A673 (cell line): ENCODE measurements at regions not wholly inside any gene's neighbourhood (a gene's known extent, or its start where the extent isn't known, plus 50 kb on each side); places are given as distances from the start of the nearest gene placed in this dataset.

Experiments
- BruUV-seq: library from RNA; stranded (reverse); fragments of 400-500 nt; replicated peaks from 2 replicates; lab custom pipeline; 2021; lab: Mats Ljungman, UMichigan
- CTCF ChIA-PET: fragments of 300-600 bp; sonication (Branson Sonifier 250); formaldehyde crosslinking; loops from one replicate; lab custom pipeline; 2022; ENCODE audit warnings: antibody characterized with exemption; lab: Charles Lee
- POLR2A ChIA-PET: fragments of 300-600 bp; sonication (Branson Sonifier 250); formaldehyde crosslinking; loops from one replicate; lab custom pipeline; 2022; ENCODE audit warnings: antibody characterized with exemption; ENCODE audit not compliant: low non-redundant PET; lab: Charles Lee
- DNase-seq: peaks from one replicate; pipeline ENCODE4 v3.0.0-alpha.2; 2015; ENCODE audit warnings: low spot score
- H3K27ac ChIP-seq: fragments of 200-600 bp; sonication (generic); 2 replicates; pipeline ENCODE4 v1.5.1; 2016; ENCODE audit warnings: mixed run types, low read depth, mild to moderate bottlenecking, mixed read lengths, antibody characterized with exemption, low read length; ENCODE audit not compliant: poor library complexity, severe bottlenecking
- H3K27me3 ChIP-seq: fragments of 200-600 bp; sonication (generic); replicated peaks from 2 replicates; pipeline ENCODE4 v1.6.1; 2017; ENCODE audit warnings: mixed run types, low read depth, mild to moderate bottlenecking, mixed read lengths, antibody characterized with exemption, low read length; ENCODE audit not compliant: insufficient read depth, poor library complexity
- H3K36me3 ChIP-seq: fragments of 200-600 bp; sonication (generic); 2 replicates; pipeline ENCODE4 v1.6.1; 2016; ENCODE audit warnings: mixed run types, mild to moderate bottlenecking, mixed read lengths, antibody characterized with exemption, low read length; ENCODE audit not compliant: insufficient read depth, poor library complexity, severe bottlenecking
- H3K4me1 ChIP-seq: fragments of 200-600 bp; sonication (generic); 2 replicates; pipeline ENCODE4 v1.6.1; 2017; ENCODE audit warnings: mixed run types, mild to moderate bottlenecking, mixed read lengths, antibody characterized with exemption, low read length; ENCODE audit not compliant: insufficient read depth, poor library complexity, severe bottlenecking
- H3K4me3 ChIP-seq: fragments of 200-600 bp; sonication (generic); 2 replicates; pipeline ENCODE4 v1.5.1; 2016; ENCODE audit warnings: low read depth, mixed run types, mild to moderate bottlenecking, mixed read lengths, low read length; ENCODE audit not compliant: poor library complexity, severe bottlenecking
- H3K9me3 ChIP-seq: fragments of 200-600 bp; sonication (generic); 2 replicates; pipeline ENCODE4 v1.6.1; 2016; ENCODE audit warnings: mixed run types, low read depth, mild to moderate bottlenecking, mixed read lengths, antibody characterized with exemption, low read length; ENCODE audit not compliant: poor library complexity, severe bottlenecking
- CTCF ChIP-seq: fragments of 300-800, 200-600 bp; sonication (generic); conservative IDR thresholded peaks from 2 replicates; pipeline ENCODE4 v1.5.1; 2017; ENCODE audit warnings: low read depth, mild to moderate bottlenecking, antibody characterized with exemption, low read length, moderate library complexity, mixed read lengths
- EZH2 ChIP-seq: fragments of 200-600 bp; sonication (generic); IDR thresholded peaks from 2 replicates; pipeline ENCODE4 v1.6.1; 2017; ENCODE audit warnings: borderline replicate concordance, low read depth, mild to moderate bottlenecking, mixed read lengths, antibody characterized with exemption, low read length; ENCODE audit not compliant: poor library complexity, severe bottlenecking
- intact Hi-C: fragments of 100-400 bp; cut with micrococcal nuclease; formaldehyde crosslinking; loops from one replicate; pipeline ENCODE4 v1.10.0; 2022; ENCODE audit not compliant: unreplicated experiment

GRCh38 chr3:117856354-117856753 is 1146.8 kb downstream of the TUSC7 start:
- no peak overlapping the region for H3K4me3 ChIP-seq
- intact Hi-C loops = no loop called here
- ChIA-PET POLR2A (no interaction called here), CTCF (no interaction called here)
- TF ChIP-seq EZH2 = no peak
- TF ChIP-seq CTCF = no peak
- DNase-seq = no peak
- BruUV-seq = no TSS peak
- no peak overlapping the region for H3K27ac ChIP-seq
- no peaks in the 10 kb centered on the region for H3K4me1 ChIP-seq
- no peaks in the 10 kb centered on the region for H3K36me3 ChIP-seq
- H3K27me3 ChIP-seq = no peaks in the 10 kb centered on the region
- H3K9me3 ChIP-seq = no peaks in the 10 kb centered on the region

DNA sequence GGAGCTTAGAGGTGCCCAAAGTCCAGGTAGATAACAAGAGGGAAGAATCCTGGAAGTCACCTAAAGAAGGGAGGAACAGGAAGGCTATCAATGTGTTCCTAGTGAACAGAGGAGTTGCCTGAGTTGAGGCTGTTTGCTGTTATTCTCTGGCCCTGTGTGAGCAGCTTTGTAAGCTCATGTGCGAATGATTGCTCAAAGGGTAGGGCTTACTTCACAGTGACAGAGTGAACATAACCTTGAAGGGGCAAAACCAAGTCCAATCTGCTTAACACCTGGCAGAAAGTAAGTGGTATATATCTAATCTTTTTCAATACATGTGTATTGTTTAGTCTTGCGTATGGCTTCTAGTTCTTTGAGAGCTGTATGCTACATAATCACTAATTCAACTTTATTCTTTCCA is 1153.6 kb downstream of the TUSC7 start:
- no TSS peak for BruUV-seq
- ChIA-PET CTCF (no interaction called here), POLR2A (no interaction called here)
- no peaks in the 10 kb centered on the region for H3K9me3 ChIP-seq
- no peaks in the 10 kb centered on the region for H3K4me1 ChIP-seq
- H3K27ac ChIP-seq = no peak overlapping the region
- no peak overlapping the region for H3K4me3 ChIP-seq
- no peak for DNase-seq
- H3K36me3 ChIP-seq = no peaks in the 10 kb centered on the region
- no peaks in the 10 kb centered on the region for H3K27me3 ChIP-seq
- intact Hi-C loops = no loop called here
- TF ChIP-seq CTCF (no peak), EZH2 (no peak)

DNA sequence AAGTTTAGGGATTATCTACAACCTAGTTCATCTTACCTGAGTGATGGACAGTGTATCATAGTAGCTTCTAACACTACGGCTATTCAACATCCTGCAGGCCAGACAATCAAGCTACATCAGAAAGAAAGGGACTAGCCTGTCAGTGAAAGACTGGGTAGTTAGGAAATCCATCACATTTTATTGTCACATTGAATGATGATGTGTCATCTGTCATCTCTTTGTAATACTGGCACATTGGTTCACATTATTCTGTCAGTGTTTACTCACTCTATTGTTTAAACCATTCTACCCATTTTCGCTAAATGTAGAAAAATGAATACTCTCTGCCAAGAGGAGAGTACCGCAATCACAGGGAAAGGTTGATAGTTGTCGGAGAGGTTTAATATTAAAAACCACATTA is 1155.8 kb downstream of the TUSC7 start:
- intact Hi-C loops = no loop called here
- Histone ChIP-seq H3K27me3 (no peaks in the 10 kb centered on the region), H3K4me3 (no peak overlapping the region), H3K27ac (no peak overlapping the region), H3K36me3 (no peaks in the 10 kb centered on the region), H3K4me1 (no peaks in the 10 kb centered on the region), H3K9me3 (no peaks in the 10 kb centered on the region)
- TF ChIP-seq EZH2 (no peak), CTCF (no peak)
- no TSS peak for BruUV-seq
- ChIA-PET CTCF (no interaction called here), POLR2A (no interaction called here)
- DNase-seq = no peak
